ENCODE measurements at regions not wholly inside any gene's neighbourhood (a gene's known extent, or its start where the extent isn't known, plus 50 kb on each side); places are given as distances from the start of the nearest gene placed in this dataset.
"Not testable (repeated sequence)": the region's sequence is repeated elsewhere in the genome, so short reads cannot be mapped to it uniquely, and the experiment has no call there.

DNA sequence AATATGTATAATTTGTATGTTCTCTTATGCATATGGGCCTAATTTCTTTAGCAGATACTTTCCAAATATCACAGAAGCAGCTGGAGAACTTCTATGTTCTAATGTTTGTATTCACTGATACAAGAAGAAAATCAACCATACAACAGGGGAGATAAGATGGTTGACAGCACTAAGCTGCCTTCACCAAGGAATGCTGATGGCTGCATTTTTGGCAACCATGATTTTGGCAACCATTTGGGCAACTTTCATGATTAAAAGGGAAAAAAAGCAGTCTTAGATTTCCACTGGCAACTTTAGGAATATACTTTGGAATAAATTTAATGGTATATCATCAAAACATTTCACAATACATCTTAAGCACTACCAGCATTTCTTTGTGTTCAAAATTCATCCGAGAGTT, 740.3 kb upstream of the CDH6 start:
- H3K36me3 Mint-ChIP-seq: no peaks in the 10 kb centered on the region
- DNase-seq (no peak), ATAC-seq (replicated peaks) (no peak)
- H3K9me3 Mint-ChIP-seq: peaks cover 4 to 7% of the 10 kb centered on the region in 2 donors
- no peaks in the 10 kb centered on the region for H3K27me3 Mint-ChIP-seq
- no peaks in the 10 kb centered on the region for H3K4me1 Mint-ChIP-seq
- no peak overlapping the region for H3K27ac Mint-ChIP-seq
- no peak overlapping the region for H3K4me3 Mint-ChIP-seq

DNA sequence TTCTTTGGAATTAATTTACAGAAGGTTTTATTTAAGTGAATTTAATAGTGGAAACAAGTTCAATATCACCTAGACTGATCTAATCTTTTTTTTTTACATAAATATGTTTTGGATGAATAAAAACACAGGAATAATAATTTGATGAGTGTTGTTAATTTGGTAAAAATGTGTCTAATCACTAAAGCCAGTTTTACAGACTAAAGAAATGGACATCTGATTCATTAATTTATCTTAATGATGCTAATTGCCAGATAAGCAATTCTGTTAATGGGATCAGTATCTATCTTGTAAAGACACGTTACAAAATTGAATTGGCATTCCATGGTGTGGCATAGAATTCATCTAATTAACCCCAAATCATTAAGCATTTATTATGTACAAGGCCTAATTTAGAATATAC, 743.3 kb upstream of the CDH6 start:
- DNase-seq (no peak), ATAC-seq (replicated peaks) (no peak)
- Mint-ChIP-seq H3K27me3 (no peaks in the 10 kb centered on the region), H3K9me3 (peaks cover 4 to 5% of the 10 kb centered on the region in 2 donors), H3K4me1 (no peaks in the 10 kb centered on the region), H3K4me3 (no peak overlapping the region), H3K36me3 (no peaks in the 10 kb centered on the region), H3K27ac (no peak overlapping the region)

DNA sequence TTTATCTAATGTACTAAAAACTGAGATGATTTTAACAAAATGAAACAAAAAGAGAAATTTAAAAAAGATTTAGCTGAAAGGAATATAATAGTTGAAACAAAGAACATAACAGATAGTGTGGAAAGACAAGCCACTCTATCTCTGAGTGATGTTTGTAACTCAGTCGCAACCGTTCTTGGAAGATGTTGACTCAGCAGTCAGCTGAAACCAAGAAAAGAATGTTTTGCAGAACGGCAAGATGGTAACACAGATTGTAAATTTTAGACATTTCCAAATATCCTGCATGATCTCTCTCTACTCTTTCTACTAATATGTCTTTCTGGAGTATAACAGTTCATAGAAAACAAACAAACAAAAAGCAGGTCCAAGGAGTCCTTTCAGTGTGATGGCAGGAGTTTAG, 746.1 kb upstream of the CDH6 start:
- Mint-ChIP-seq H3K27ac (no peak overlapping the region), H3K9me3 (peaks cover 0 to 5% of the 10 kb centered on the region in 2 donors), H3K4me1 (no peaks in the 10 kb centered on the region), H3K4me3 (no peak overlapping the region), H3K36me3 (no peaks in the 10 kb centered on the region), H3K27me3 (no peaks in the 10 kb centered on the region)
- DNase-seq (no peak), ATAC-seq (replicated peaks) (no peak)

DNA sequence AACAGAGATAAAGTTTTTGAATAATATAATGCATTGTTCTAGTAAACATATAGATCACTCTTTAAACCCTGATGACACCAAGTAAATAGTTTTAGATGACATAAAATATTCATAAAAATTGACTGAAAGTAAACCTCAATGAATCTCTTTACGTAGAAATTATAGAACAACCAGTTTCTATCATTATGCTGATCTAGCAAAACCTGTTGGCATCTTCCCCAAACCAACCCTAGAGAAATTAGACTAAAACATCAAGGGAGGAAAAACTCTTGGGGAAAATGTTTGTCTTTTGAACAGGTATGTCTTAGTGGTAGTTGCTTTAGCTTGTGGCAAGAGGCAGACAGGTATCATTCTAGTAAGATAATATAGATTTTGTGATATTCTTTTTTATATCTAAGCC, 747.0 kb upstream of the CDH6 start:
- Mint-ChIP-seq H3K27ac (no peak overlapping the region), H3K4me3 (no peak overlapping the region), H3K36me3 (no peaks in the 10 kb centered on the region), H3K9me3 (peaks cover 0 to 5% of the 10 kb centered on the region in 2 donors), H3K27me3 (no peaks in the 10 kb centered on the region), H3K4me1 (no peaks in the 10 kb centered on the region)
- ATAC-seq (replicated peaks) (no peak), DNase-seq (no peak)

DNA sequence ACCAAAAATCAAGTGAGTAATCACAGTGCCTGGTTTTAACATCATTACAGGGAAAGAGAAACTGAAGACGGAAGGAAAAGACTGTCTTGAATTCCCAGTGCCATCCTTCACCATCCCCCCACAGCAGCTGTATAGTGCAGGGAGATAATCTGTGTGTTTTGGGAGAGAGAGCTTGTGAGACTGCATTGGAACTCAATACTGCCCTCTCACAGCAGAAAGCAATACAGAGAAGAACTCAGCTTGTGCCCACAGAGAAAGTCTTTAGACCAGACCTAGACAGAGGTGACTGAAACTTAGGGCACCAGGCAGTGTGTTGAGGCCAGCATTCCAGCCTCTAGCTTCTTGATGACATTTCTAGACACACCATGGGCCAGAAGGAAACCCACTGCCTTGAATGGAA, 754.7 kb upstream of the CDH6 start:
- peaks cover 0 to 3% of the 10 kb centered on the region in 2 donors for H3K4me1 Mint-ChIP-seq
- H3K4me3 Mint-ChIP-seq: no peak overlapping the region
- DNase-seq (no peak), ATAC-seq (replicated peaks) (no peak)
- no peaks in the 10 kb centered on the region for H3K27me3 Mint-ChIP-seq
- no peak overlapping the region for H3K27ac Mint-ChIP-seq
- H3K36me3 Mint-ChIP-seq: no peaks in the 10 kb centered on the region
- peaks cover 8 to 18% of the 10 kb centered on the region in 2 donors for H3K9me3 Mint-ChIP-seq

DNA sequence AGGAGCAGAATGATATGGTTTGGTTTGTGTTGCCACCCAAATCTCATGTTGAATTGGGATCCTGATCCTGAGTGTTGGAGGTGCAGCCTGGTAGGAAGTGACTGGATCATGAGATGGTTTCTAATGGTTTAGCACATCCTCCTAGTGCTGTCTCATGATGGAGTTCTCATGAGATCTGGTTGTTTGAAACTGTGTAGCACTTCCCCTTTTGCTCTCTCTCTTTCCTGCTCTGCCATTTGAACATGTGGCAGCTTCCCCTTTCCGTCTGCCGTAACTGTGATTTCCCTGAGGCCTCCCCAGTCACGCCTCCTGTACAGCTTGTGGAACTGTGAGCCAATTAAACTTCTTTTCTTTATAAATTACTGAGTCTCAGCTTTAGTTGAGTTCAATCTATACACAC, 756.8 kb upstream of the CDH6 start:
- ATAC-seq (replicated peaks): peak; percentile 75 to 82
- H3K27ac Mint-ChIP-seq: no peak overlapping the region
- peaks cover 8 to 18% of the 10 kb centered on the region in 2 donors for H3K9me3 Mint-ChIP-seq
- H3K4me3 Mint-ChIP-seq: no peak overlapping the region
- peaks cover 0 to 3% of the 10 kb centered on the region in 2 donors for H3K4me1 Mint-ChIP-seq
- DNase-seq: no peak
- H3K36me3 Mint-ChIP-seq: no peaks in the 10 kb centered on the region
- H3K27me3 Mint-ChIP-seq: no peaks in the 10 kb centered on the region

DNA sequence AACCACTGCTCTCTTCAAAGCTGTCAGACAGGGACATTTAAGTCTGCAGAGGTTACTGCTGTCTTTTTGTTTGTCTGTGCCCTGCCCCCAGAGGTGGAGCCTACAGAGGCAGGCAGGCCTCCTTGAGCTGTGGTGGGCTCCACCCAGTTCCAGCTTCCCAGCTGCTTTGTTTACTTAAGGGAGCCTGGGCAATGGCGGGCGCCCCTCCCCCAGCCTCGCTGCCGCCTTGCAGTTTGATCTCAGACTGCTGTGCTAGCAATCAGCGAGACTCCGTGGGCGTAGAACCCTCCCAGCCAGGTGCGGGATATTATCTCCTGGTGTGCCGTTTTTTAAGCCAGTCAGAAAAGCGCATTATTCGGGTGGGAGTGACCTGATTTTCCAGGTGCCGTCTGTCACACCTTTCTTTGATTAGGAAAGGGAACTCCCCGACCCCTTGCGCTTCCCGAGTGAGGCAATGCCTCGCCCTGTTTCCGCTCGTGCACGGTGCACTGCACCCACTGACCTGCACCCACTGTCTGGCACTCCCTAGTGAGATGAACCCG, 764.5 kb upstream of the CDH6 start:
- not testable (repeated sequence) for ATAC-seq (replicated peaks); H3K4me1 Mint-ChIP-seq; H3K27ac Mint-ChIP-seq; H3K36me3 Mint-ChIP-seq; H3K4me3 Mint-ChIP-seq; H3K27me3 Mint-ChIP-seq; DNase-seq; H3K9me3 Mint-ChIP-seq

DNA sequence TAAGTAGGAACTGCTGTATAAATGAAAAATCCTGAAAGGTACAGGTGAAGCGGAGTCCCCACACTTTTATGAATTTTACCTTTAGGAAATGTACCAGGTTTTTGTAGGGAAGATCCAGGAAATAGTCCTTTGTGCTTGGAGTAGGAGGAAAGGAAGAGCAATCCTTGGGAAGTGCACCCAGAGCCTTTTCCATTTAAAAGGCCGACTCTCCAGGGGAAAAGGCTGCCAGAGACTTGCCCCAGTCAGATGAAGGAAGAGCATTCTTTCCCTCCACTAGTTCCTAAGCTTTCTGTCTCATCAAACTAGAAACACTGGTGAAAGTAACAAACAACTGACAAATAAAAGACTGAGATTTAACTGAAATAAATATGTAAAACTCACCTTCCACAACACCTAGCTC, 779.4 kb upstream of the CDH6 start:
- H3K36me3 Mint-ChIP-seq: no peaks in the 10 kb centered on the region
- no peaks in the 10 kb centered on the region for H3K4me1 Mint-ChIP-seq
- peaks cover 1 to 2% of the 10 kb centered on the region in 2 donors for H3K9me3 Mint-ChIP-seq
- ATAC-seq (replicated peaks) (no peak), DNase-seq (no peak)
- no peak overlapping the region for H3K4me3 Mint-ChIP-seq
- no peak overlapping the region for H3K27ac Mint-ChIP-seq
- H3K27me3 Mint-ChIP-seq: no peaks in the 10 kb centered on the region

DNA sequence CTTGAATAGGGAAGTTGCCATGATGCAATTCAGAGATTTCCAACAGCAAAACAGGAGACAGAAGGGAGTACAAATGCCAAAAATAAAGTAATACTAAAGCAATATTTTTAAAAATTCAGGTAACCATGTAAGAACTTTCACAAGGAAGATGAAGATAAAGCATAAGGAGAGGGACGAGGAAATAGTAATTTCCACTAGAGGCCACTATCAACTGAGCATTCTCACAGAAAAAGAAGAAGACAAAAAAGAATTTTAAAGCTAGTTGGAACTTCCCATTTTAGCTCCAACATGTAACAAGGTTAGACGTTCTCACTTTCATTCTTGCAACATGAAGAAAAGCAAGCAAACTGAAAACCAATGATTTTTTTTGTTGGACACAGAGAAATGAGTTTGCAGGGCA, 779.9 kb upstream of the CDH6 start:
- no peak for DNase-seq
- Mint-ChIP-seq H3K27ac (no peak overlapping the region), H3K9me3 (peaks cover 1 to 7% of the 10 kb centered on the region in 2 donors), H3K4me1 (no peaks in the 10 kb centered on the region), H3K4me3 (no peak overlapping the region), H3K36me3 (no peaks in the 10 kb centered on the region), H3K27me3 (no peaks in the 10 kb centered on the region)
- no peak for ATAC-seq (replicated peaks)

DNA sequence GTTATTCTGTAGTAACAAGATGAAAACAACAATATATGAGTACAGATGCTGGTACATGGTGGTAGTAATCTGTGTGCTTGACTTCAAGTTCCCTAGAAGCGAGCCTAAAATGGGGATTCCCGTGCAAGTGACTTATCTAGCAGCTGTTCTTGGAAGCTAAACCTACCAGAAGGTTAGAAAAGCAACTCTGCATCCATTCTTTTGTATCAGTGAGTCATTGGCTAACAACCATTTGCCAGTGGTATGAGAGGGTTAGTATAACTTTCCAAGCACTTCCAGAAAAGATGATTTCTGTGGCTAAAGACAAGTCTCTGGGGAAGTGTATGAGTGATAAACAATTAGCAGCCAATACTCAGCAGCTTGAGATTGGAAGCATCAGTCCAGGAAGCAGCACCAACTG, 787.7 kb upstream of the CDH6 start:
- no peak for ATAC-seq (replicated peaks)

DNA sequence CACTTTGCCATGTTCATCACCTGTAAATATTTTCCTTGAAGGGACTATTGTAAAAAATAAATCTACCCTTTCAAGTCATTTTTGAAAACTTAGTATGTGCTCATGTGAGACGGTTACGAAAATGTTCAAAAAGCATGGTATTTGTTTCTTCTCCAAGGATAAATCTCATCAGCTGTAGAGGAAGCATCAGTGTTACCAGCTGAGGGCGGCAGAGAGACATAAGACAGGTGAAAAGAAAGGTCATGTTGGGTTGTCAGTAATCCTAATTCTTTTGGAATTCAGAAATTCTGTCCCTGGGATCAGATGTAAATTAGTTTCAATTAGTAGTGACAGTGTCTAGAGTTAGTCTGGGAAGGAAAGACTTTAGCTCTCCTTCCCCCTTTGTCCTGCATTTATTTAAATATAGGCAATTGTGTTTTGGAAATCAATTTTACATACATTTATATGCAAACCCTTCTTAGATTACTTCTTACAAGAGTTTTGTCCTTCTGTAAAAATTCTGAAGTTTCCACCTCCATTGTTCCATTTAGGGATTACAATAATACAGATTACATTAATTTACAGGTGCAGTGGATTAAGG, 791.9 kb upstream of the CDH6 start:
- H3K27me3 Mint-ChIP-seq: no peaks in the 10 kb centered on the region
- no peak overlapping the region for H3K27ac Mint-ChIP-seq
- H3K4me3 Mint-ChIP-seq: no peak overlapping the region
- no peaks in the 10 kb centered on the region for H3K4me1 Mint-ChIP-seq
- H3K36me3 Mint-ChIP-seq: no peaks in the 10 kb centered on the region
- H3K9me3 Mint-ChIP-seq: peaks cover 1 to 6% of the 10 kb centered on the region in 2 donors
- no peak for DNase-seq
- ATAC-seq (replicated peaks): no peak

More for the DNA sequence above, 787.7 kb upstream of the CDH6 start:
- H3K27me3 Mint-ChIP-seq: no peaks in the 10 kb centered on the region
- peaks cover 1 to 13% of the 10 kb centered on the region in 2 donors for H3K9me3 Mint-ChIP-seq
- H3K36me3 Mint-ChIP-seq: no peaks in the 10 kb centered on the region
- no peaks in the 10 kb centered on the region for H3K4me1 Mint-ChIP-seq
- H3K27ac Mint-ChIP-seq: no peak overlapping the region
- H3K4me3 Mint-ChIP-seq: no peak overlapping the region
- DNase-seq: no peak

DNA sequence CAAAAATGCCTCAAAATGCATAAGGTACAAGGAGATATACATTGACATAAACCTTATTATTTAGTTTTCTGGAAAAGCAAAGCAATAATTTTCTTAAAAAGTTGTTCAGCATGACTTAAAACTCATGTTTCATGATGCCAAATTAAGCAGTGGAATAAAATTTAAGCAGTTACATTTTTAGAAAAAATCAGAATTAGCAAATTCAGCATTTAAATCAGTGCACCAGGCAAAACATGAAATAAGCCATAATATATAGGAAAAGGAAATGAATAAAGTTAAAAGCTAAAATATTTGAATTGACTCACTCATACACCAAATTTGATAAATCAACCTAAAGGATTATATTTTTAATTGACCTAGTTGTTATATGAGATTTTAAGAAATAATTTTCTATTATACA, 795.1 kb upstream of the CDH6 start:
- no peaks in the 10 kb centered on the region for H3K36me3 Mint-ChIP-seq
- no peak for DNase-seq
- no peak overlapping the region for H3K27ac Mint-ChIP-seq
- H3K9me3 Mint-ChIP-seq: no peaks in the 10 kb centered on the region
- H3K4me1 Mint-ChIP-seq: no peaks in the 10 kb centered on the region
- H3K27me3 Mint-ChIP-seq: no peaks in the 10 kb centered on the region
- no peak for ATAC-seq (replicated peaks)
- no peak overlapping the region for H3K4me3 Mint-ChIP-seq

DNA sequence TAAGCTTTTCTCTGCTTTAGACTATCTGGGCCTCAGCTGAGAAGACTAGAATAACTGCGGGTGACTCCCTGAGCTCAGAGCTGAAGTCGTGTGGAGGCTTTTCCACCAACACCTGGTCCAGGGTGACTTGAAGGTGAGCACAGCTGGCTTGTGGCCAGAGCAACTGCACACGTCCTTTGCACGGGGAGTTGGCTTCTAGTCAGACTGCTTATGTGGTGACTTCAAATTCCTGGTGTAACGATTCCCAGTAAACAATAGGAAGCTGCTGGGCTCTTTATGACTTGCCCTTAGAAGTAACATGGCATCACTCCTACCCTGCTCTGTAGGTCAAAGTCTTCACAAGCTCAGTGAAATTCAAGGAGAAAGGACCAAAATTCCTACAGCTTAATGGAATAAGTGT, 800.6 kb upstream of the CDH6 start:
- H3K4me3 Mint-ChIP-seq: no peak overlapping the region

DNA sequence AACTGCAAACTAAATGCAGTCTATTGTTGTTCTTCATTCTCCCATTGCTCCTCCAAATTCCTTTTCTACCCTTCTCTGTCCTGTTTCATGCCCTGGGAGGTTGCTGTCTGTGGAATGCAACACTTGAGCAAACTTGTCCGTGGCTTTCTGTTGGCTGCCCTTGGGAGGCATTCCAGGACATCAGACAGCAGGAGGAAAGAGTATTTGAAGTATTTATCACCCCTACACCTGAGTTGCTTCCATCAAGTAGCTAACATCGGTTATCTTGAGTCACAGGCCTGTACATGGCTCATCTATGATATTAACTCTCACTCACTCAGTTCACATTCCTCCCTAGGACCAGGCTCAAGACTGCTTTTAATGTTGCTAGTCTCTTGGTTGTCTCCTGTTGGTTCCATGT, 803.4 kb upstream of the CDH6 start:
- H3K4me3 Mint-ChIP-seq: no peak overlapping the region
- H3K36me3 Mint-ChIP-seq: no peaks in the 10 kb centered on the region
- H3K27ac Mint-ChIP-seq: no peak overlapping the region
- no peak for ATAC-seq (replicated peaks)
- H3K4me1 Mint-ChIP-seq: no peaks in the 10 kb centered on the region
- no peaks in the 10 kb centered on the region for H3K27me3 Mint-ChIP-seq
- peaks cover 5 to 14% of the 10 kb centered on the region in 2 donors for H3K9me3 Mint-ChIP-seq
- no peak for DNase-seq

More for the DNA sequence above, 800.6 kb upstream of the CDH6 start:
- H3K4me1 Mint-ChIP-seq: no peaks in the 10 kb centered on the region
- no peak overlapping the region for H3K27ac Mint-ChIP-seq
- ATAC-seq (replicated peaks): no peak
- H3K9me3 Mint-ChIP-seq: peaks cover 2 to 11% of the 10 kb centered on the region in 2 donors
- H3K27me3 Mint-ChIP-seq: no peaks in the 10 kb centered on the region
- no peaks in the 10 kb centered on the region for H3K36me3 Mint-ChIP-seq
- no peak for DNase-seq

DNA sequence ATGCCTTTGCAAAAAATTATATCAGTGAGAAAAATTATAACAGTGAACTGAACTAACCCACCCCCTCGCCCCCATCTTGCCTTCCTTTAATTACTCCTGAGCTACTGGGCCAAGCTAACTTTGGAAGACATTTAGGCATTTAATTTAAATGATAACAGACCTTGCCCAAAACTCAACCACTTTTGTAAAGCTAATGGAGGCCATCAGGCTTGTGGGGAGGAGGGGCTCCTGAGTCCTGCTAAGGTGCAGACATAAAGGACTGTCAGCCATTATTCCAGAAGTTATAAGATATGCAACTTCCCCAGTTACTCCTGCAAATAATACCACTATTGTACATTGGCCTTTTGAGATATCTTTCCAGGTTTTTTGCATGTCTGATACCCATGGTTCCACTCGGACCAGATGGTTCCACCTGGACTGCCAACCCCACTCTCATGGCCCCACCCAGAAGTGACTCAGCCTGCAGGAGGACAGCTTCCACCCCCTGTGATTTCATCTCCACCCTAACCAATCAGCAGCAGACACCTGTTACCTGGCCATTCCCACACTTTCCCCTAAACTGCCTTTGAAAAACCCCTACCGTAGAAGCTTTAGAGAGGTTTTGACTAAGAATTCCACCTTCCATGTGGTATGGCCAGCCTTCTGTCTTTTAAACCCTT, 805.4 kb upstream of the CDH6 start:
- no peak overlapping the region for H3K27ac Mint-ChIP-seq
- no peak overlapping the region for H3K4me3 Mint-ChIP-seq
- H3K9me3 Mint-ChIP-seq: peaks cover 5 to 14% of the 10 kb centered on the region in 2 donors
- no peaks in the 10 kb centered on the region for H3K4me1 Mint-ChIP-seq
- ATAC-seq (replicated peaks): no peak
- no peaks in the 10 kb centered on the region for H3K27me3 Mint-ChIP-seq
- H3K36me3 Mint-ChIP-seq: no peaks in the 10 kb centered on the region
- DNase-seq: no peak
